DOHH2 (cell line): ENCODE measurements at regions not wholly inside any gene's neighbourhood (a gene's known extent, or its start where the extent isn't known, plus 50 kb on each side); places are given as distances from the start of the nearest gene placed in this dataset.

Source experiments
- CTCF ChIP-seq: fragments of 200-600 bp; sonication (generic); IDR thresholded peaks from one replicate; pipeline ENCODE4 v1.5.1; 2014; ENCODE audit warnings: antibody characterized with exemption, mild to moderate bottlenecking, low read depth, low read length; ENCODE audit not compliant: poor library complexity, severe bottlenecking
- EZH2phosphoT487 ChIP-seq: fragments of 200-600 bp; sonication (generic); IDR thresholded peaks from 2 replicates; pipeline ENCODE4 v1.6.1; 2017; ENCODE audit warnings: borderline replicate concordance, mild to moderate bottlenecking, antibody characterized with exemption, low read length, moderate library complexity, mixed read lengths

GRCh38 chr9:90141723-90142122 is 500.9 kb downstream of the DIRAS2 start:
- TF ChIP-seq CTCF (peak; percentile 44), EZH2phosphoT487 (no peak)
